Smooth muscle cell (in vitro differentiated cells): ENCODE measurements at regions not wholly inside any gene's neighbourhood (a gene's known extent, or its start where the extent isn't known, plus 50 kb on each side); places are given as distances from the start of the nearest gene placed in this dataset.

Experiments used
- DNase-seq: peaks from one replicate; lab custom pipeline; 2025; ENCODE audit not compliant: unreplicated experiment; lab: John Stamatoyannopoulos, UW
- H2AFZ ChIP-seq: fragments of 200-600 bp; sonication (generic); 2 replicates; pipeline ENCODE4 v1.6.0; 2016; ENCODE audit warnings: antibody characterized with exemption, low read depth, mild to moderate bottlenecking
- H3F3A ChIP-seq: fragments of 200-600 bp; sonication (generic); 2 replicates; pipeline ENCODE4 v1.6.0; 2017; ENCODE audit warnings: antibody characterized with exemption, low read depth
- H3K27ac ChIP-seq: fragments of 200-600 bp; sonication (generic); 2 replicates; pipeline ENCODE4 v1.5.1; 2016; ENCODE audit warnings: low read depth, mild to moderate bottlenecking
- H3K27me3 ChIP-seq: fragments of 200-600 bp; sonication (generic); 2 replicates; pipeline ENCODE4 v1.6.1; 2016; ENCODE audit warnings: low read depth, mild to moderate bottlenecking
- H3K36me3 ChIP-seq: fragments of 200-600 bp; sonication (generic); 2 replicates; pipeline ENCODE4 v1.5.1; 2016; ENCODE audit warnings: low read depth
- H3K4me1 ChIP-seq: fragments of 200-600 bp; sonication (generic); 2 replicates; pipeline ENCODE4 v1.5.1; 2016; ENCODE audit warnings: low read depth
- H3K4me2 ChIP-seq: fragments of 200-600 bp; sonication (generic); 2 replicates; pipeline ENCODE4 v1.6.0; 2016; ENCODE audit warnings: mild to moderate bottlenecking
- H3K4me3 ChIP-seq: fragments of 200-600 bp; sonication (generic); 2 replicates; pipeline ENCODE4 v1.5.1; 2016; ENCODE audit warnings: mild to moderate bottlenecking
- H3K79me2 ChIP-seq: fragments of 200-600 bp; sonication (generic); 2 replicates; pipeline ENCODE4 v1.6.0; 2016; ENCODE audit warnings: low read depth, mild to moderate bottlenecking
- H3K9ac ChIP-seq: fragments of 200-600 bp; sonication (generic); 2 replicates; pipeline ENCODE4 v1.6.0; 2016; ENCODE audit warnings: low read depth
- H3K9me3 ChIP-seq: fragments of 200-600 bp; sonication (generic); replicated peaks from 2 replicates; pipeline ENCODE4 v1.5.1; 2016; ENCODE audit warnings: low read depth
- H4K20me1 ChIP-seq: fragments of 200-600 bp; sonication (generic); 2 replicates; pipeline ENCODE4 v1.6.0; 2016; ENCODE audit warnings: low read depth
- CTCF ChIP-seq: fragments of 200-600 bp; sonication (generic); IDR thresholded peaks from 2 replicates; pipeline ENCODE4 v1.5.1; 2017; ENCODE audit warnings: borderline replicate concordance, mild to moderate bottlenecking, antibody characterized with exemption; ENCODE audit not compliant: insufficient read depth, poor library complexity, severe bottlenecking
- WGBS: methylation state at CpG from one replicate; pipeline ENCODE4 v1.1.7; 2016; ENCODE audit warnings: low lambda C conversion rate; 5-methylcytosine and 5-hydroxymethylcytosine counted together

- TF ChIP-seq CTCF, result no peak
- Histone ChIP-seq H3K36me3 (no peaks in the 10 kb centered on the region), H2AFZ (no peak overlapping the region), H3K27ac (no peak overlapping the region), H3K4me1 (peaks cover 1% of the 10 kb centered on the region), H3K4me2 (no peak overlapping the region), H3K27me3 (no peaks in the 10 kb centered on the region), H3K79me2 (no peaks in the 10 kb centered on the region), H3K9ac (no peak overlapping the region), H3F3A (peaks cover 9% of the 10 kb centered on the region), H3K9me3 (no peaks in the 10 kb centered on the region), H3K4me3 (no peak overlapping the region), H4K20me1 (no peaks in the 10 kb centered on the region)
- no peak for DNase-seq
- 76% methylated on average over 3 of the region's 3 CpGs for whole genome bisulfite sequencing
Observed at GRCh38 chr6:9121549-9121948, 686.2 kb upstream of the SLC35B3 start.

GRCh38 chr6:9116026-9116425, 680.7 kb upstream of the SLC35B3 start:
- H2AFZ ChIP-seq, result peak overlapping the region; percentile 66
- H3K4me1 ChIP-seq, result peaks cover 24% of the 10 kb centered on the region
- no peaks in the 10 kb centered on the region for H3K9me3 ChIP-seq
- H3K79me2 ChIP-seq, result no peaks in the 10 kb centered on the region
- H3F3A ChIP-seq, result peaks cover 2% of the 10 kb centered on the region
- no peak overlapping the region for H3K4me3 ChIP-seq
- no peaks in the 10 kb centered on the region for H3K27me3 ChIP-seq
- no peak for TF ChIP-seq CTCF
- H3K4me2 ChIP-seq, result peak overlapping the region; percentile 71
- 7% methylated on average over 6 of the region's 6 CpGs for WGBS
- H3K36me3 ChIP-seq, result no peaks in the 10 kb centered on the region
- peak overlapping the region; percentile 16 for H3K9ac ChIP-seq
- DNase-seq, result no peak
- peak overlapping the region; percentile 83 for H3K27ac ChIP-seq
- no peaks in the 10 kb centered on the region for H4K20me1 ChIP-seq

GRCh38 chr6:9112544-9112943, 677.2 kb upstream of the SLC35B3 start:
- no peak for DNase-seq
- Histone ChIP-seq H3K27ac (no peak overlapping the region), H3K9ac (no peak overlapping the region), H3K27me3 (no peaks in the 10 kb centered on the region), H4K20me1 (no peaks in the 10 kb centered on the region), H3K36me3 (no peaks in the 10 kb centered on the region), H3F3A (peaks cover 2% of the 10 kb centered on the region), H3K4me3 (no peak overlapping the region), H3K79me2 (no peaks in the 10 kb centered on the region), H2AFZ (no peak overlapping the region), H3K9me3 (no peaks in the 10 kb centered on the region), H3K4me1 (peaks cover 24% of the 10 kb centered on the region), H3K4me2 (no peak overlapping the region)
- no peak for TF ChIP-seq CTCF
- 84% methylated on average over 3 of the region's 3 CpGs for WGBS

- Histone ChIP-seq H3K4me2 (no peak overlapping the region), H3K27ac (no peak overlapping the region), H3F3A (no peaks in the 10 kb centered on the region), H3K9me3 (no peaks in the 10 kb centered on the region), H3K79me2 (no peaks in the 10 kb centered on the region), H3K9ac (no peak overlapping the region), H3K4me1 (no peaks in the 10 kb centered on the region), H4K20me1 (no peaks in the 10 kb centered on the region), H3K36me3 (no peaks in the 10 kb centered on the region), H3K27me3 (no peaks in the 10 kb centered on the region), H2AFZ (no peak overlapping the region), H3K4me3 (no peak overlapping the region)
- WGBS, result 69% methylated on average over 2 of the region's 2 CpGs
- no peak for TF ChIP-seq CTCF
- DNase-seq, result no peak
Observed at GRCh38 chr6:9103876-9104521, 668.7 kb upstream of the SLC35B3 start.
